ENCODE measurements at regions not wholly inside any gene's neighbourhood (a gene's known extent, or its start where the extent isn't known, plus 50 kb on each side); places are given as distances from the start of the nearest gene placed in this dataset.

DNA sequence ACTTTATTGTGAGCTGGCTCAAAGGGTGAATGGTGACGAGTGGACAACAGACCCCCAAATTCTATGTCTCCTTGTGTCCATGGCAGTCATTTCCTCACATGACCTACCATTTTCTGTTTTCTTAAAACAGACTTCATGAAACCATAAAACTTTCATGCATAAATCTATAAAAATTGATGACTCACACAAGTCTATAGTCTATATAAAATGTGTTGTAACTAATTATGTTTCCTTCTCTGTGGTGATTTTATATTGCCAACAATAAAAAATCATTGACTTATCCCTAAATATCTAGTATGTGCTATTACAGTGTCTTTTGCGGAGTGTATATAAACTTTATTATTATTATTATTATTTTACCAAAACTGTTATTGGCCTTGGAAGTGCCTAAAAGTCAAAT is 382.4 kb downstream of the MAT2B start:
- Histone ChIP-seq H3K36me3 (replicated peaks in 1 of 2) (no peaks in the 10 kb centered on the region), H3K4me3 (no peak overlapping the region), H3K9me3 (replicated peaks in 1 of 3) (no peaks in the 10 kb centered on the region), H3K27me3 (no peaks in the 10 kb centered on the region), H3K4me1 (replicated peaks in 1 of 2) (no peaks in the 10 kb centered on the region), H3K27ac (no peak overlapping the region)
- no peak for DNase-seq
- TF ChIP-seq, protein P1, sequence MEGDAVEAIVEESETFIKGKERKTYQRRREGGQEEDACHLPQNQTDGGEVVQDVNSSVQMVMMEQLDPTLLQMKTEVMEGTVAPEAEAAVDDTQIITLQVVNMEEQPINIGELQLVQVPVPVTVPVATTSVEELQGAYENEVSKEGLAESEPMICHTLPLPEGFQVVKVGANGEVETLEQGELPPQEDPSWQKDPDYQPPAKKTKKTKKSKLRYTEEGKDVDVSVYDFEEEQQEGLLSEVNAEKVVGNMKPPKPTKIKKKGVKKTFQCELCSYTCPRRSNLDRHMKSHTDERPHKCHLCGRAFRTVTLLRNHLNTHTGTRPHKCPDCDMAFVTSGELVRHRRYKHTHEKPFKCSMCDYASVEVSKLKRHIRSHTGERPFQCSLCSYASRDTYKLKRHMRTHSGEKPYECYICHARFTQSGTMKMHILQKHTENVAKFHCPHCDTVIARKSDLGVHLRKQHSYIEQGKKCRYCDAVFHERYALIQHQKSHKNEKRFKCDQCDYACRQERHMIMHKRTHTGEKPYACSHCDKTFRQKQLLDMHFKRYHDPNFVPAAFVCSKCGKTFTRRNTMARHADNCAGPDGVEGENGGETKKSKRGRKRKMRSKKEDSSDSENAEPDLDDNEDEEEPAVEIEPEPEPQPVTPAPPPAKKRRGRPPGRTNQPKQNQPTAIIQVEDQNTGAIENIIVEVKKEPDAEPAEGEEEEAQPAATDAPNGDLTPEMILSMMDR (IDR thresholded peaks at IDR 0.05) = no peak
- WGBS, 4 donors = 52 to 90% (median 83%) methylated on average over 2 of the region's 2 CpGs
- intact Hi-C loops (cut with DNase I) = no loop called here

DNA sequence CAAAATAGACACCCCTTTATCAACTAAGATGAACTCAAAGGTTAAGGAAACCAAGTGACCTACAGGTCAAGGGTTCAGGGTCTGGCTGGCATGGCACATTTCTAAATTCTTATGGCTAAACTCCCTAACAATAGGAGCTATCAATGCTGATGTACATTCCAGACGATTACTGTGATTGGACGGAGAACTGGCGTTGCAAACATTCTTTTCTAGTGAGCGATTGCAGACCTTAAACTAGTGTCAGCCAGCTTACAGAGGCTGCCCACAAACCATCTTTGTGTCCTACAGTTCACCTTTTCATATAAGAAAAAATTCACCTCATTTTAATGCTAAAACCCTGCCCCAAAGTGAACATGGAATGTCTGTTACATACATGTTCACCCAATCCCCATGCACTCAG is 382.9 kb downstream of the MAT2B start:
- intact Hi-C loops (cut with DNase I) = no loop called here
- WGBS, 4 donors = 71 to 91% (median 84%) methylated on average over 4 of the region's 4 CpGs

DNA sequence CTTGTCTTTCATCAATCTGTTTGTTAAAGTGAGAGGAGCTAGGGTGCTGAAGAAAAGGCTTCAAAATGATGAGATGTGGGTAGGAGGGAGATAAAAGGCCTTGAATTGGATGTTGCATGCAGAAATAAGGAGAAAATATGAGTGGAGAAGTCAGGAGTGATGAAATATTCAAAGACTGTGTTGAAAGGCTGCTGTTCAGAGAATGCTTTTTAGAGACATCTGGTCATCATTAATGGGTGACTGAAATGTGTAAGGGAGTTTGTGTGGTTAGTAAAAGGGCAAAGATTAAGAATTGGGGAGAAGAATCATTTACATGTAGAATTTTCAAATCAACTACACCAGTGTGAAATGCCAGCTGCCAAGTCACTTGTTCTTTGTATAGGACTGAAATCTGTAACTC is 383.9 kb downstream of the MAT2B start:
- no peaks in the 10 kb centered on the region for H3K4me1 ChIP-seq (replicated peaks in 1 of 2)
- intact Hi-C loops (cut with DNase I) = no loop called here
- H3K36me3 ChIP-seq (replicated peaks in 1 of 2) = no peaks in the 10 kb centered on the region
- no peak overlapping the region for H3K27ac ChIP-seq
- TF ChIP-seq, protein P1 (IDR thresholded peaks at IDR 0.05) = no peak
- no peak for TF ChIP-seq POLR2A (IDR thresholded peaks at IDR 0.05)
- H3K9me3 ChIP-seq (replicated peaks in 1 of 3) = no peaks in the 10 kb centered on the region
- no peak overlapping the region for H3K4me3 ChIP-seq
- no peak for DNase-seq
- H3K27me3 ChIP-seq = no peaks in the 10 kb centered on the region

More for the DNA sequence above, 382.9 kb downstream of the MAT2B start:
- Histone ChIP-seq H3K27me3 (no peaks in the 10 kb centered on the region), H3K27ac (no peak overlapping the region), H3K9me3 (replicated peaks in 1 of 3) (no peaks in the 10 kb centered on the region), H3K4me3 (no peak overlapping the region), H3K4me1 (replicated peaks in 1 of 2) (no peaks in the 10 kb centered on the region), H3K36me3 (replicated peaks in 1 of 2) (no peaks in the 10 kb centered on the region)
- DNase-seq = no peak
- TF ChIP-seq POLR2A (IDR thresholded peaks at IDR 0.05) = no peak
- TF ChIP-seq, protein P1 (IDR thresholded peaks at IDR 0.05) = no peak

DNA sequence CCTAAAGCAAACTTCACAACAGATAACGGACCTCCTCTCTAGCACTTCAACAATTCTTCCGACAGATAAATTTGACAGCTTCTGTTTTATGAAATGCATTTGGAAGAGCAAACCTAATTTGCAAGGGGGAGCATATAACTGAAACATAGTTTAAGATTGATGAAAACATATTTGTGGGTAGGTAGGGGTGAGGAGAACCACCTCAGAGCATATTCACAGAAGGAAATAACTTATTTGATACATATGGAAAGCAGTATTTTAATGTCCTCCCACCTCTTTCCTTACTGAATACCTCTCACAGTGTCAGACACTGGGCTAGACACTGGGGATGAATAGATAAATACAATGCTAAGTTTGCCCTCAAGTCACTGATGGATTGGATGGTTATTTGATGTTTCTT is 384.8 kb downstream of the MAT2B start:
- intact Hi-C loops (cut with DNase I) = no loop called here
- no peaks in the 10 kb centered on the region for H3K9me3 ChIP-seq (replicated peaks in 1 of 3)
- H3K36me3 ChIP-seq (replicated peaks in 1 of 2) = no peaks in the 10 kb centered on the region
- H3K4me1 ChIP-seq (replicated peaks in 1 of 2) = no peaks in the 10 kb centered on the region
- H3K4me3 ChIP-seq = no peak overlapping the region
- 51 to 76% (median 60%) methylated on average over 2 of the region's 2 CpGs for WGBS, 4 donors
- H3K27ac ChIP-seq = no peak overlapping the region
- TF ChIP-seq POLR2A (IDR thresholded peaks at IDR 0.05) = no peak
- TF ChIP-seq, protein P1 (IDR thresholded peaks at IDR 0.05) = no peak
- no peaks in the 10 kb centered on the region for H3K27me3 ChIP-seq
- no peak for DNase-seq
